ENCODE measurements at regions not wholly inside any gene's neighbourhood (a gene's known extent, or its start where the extent isn't known, plus 50 kb on each side); places are given as distances from the start of the nearest gene placed in this dataset.

DNA sequence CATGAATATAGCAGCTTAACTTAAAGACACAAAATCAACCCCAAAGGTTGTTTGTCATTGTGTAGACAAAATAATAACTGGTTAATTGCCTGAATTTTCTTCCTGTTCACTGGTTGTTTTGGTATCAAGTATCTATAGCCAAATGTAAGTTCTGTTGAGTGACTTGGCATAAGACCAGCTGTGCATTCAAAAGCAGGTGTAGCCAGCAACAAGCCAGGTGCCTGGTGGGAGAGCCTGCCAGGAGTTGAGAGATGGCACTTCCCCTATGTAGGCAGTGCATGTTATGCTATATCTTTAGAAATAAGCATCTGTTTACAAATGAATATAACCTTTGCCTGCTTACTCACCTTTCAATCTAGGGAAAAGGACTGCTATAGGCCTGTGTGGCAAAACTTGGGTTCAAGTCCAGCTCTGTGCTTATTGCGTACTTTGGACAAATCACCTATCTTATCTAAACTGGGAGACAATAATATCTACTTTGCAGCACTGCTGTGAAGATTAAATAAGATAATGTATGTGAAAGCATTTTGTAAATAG lies 84.9 kb upstream of the TBL1XR1 start:
- no peaks in the 10 kb centered on the region for H3K27me3 ChIP-seq (replicated peaks in 1 of 7)
- H3K4me1 ChIP-seq: peaks cover 6 to 41% (median 29%) of the 10 kb centered on the region in 6 donors
- intact Hi-C loops (cut with DNase I; ENCODE audit: low total_unique reads): no loop called here
- TF ChIP-seq, protein P1, sequence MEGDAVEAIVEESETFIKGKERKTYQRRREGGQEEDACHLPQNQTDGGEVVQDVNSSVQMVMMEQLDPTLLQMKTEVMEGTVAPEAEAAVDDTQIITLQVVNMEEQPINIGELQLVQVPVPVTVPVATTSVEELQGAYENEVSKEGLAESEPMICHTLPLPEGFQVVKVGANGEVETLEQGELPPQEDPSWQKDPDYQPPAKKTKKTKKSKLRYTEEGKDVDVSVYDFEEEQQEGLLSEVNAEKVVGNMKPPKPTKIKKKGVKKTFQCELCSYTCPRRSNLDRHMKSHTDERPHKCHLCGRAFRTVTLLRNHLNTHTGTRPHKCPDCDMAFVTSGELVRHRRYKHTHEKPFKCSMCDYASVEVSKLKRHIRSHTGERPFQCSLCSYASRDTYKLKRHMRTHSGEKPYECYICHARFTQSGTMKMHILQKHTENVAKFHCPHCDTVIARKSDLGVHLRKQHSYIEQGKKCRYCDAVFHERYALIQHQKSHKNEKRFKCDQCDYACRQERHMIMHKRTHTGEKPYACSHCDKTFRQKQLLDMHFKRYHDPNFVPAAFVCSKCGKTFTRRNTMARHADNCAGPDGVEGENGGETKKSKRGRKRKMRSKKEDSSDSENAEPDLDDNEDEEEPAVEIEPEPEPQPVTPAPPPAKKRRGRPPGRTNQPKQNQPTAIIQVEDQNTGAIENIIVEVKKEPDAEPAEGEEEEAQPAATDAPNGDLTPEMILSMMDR (IDR thresholded peaks at IDR 0.05 in 8 of 11, conservative IDR thresholded peaks at IDR 0.05 in 3 of 11): no peak
- TF ChIP-seq POLR2AphosphoS5 (IDR thresholded peaks at IDR 0.05): no peak
- no peak for TF ChIP-seq POLR2A (IDR thresholded peaks at IDR 0.05)
- H3K36me3 ChIP-seq: no peaks in the 10 kb centered on the region
- H3K4me3 ChIP-seq: no peak overlapping the region
- peaks cover 0 to 6% (median 0%) of the 10 kb centered on the region in 8 donors for H3K9me3 ChIP-seq
- DNase-seq: no peak
- 91 to 100% (median 95%) methylated on average over 1 of the region's 1 CpG for WGBS, 5 donors
- H3K27ac ChIP-seq: peak overlapping the region in 4 of 8 donors; percentile 29 to 59 (median 50)

DNA sequence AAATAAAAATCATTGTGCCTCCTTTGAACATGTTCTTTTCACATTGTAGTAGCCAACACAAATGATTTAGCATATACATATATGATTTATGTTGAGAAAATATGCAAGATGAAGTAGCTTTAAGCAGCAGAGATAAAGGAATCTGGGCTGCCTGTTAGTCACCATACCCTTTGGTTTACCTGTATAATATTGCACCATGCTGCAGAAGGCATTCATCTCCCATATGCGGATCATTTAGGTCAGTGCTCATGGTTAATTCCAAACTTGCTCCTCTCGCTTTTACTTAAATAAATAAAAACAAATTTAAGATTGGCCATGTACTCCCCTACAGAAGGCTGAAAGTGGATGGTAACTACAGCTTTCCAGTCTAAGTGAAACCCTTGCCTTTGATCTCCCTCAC lies 86.7 kb upstream of the TBL1XR1 start:
- peaks cover 0 to 6% (median 0%) of the 10 kb centered on the region in 8 donors for H3K9me3 ChIP-seq
- 78 to 92% (median 87%) methylated on average over 2 of the region's 2 CpGs for WGBS, 5 donors
- DNase-seq: no peak
- peak overlapping the region in 4 of 8 donors; percentile 6 to 59 (median 35) for H3K27ac ChIP-seq
- TF ChIP-seq POLR2A (IDR thresholded peaks at IDR 0.05) (no peak), POLR2AphosphoS5 (IDR thresholded peaks at IDR 0.05) (no peak)
- TF ChIP-seq, protein P1 (IDR thresholded peaks at IDR 0.05 in 8 of 11, conservative IDR thresholded peaks at IDR 0.05 in 3 of 11): no peak
- H3K4me1 ChIP-seq: peaks cover 6 to 41% (median 29%) of the 10 kb centered on the region in 6 donors
- no peak overlapping the region for H3K4me3 ChIP-seq
- no peaks in the 10 kb centered on the region for H3K27me3 ChIP-seq (replicated peaks in 1 of 7)
- no peaks in the 10 kb centered on the region for H3K36me3 ChIP-seq
- intact Hi-C loops (cut with DNase I; ENCODE audit: low total_unique reads): no loop called here

DNA sequence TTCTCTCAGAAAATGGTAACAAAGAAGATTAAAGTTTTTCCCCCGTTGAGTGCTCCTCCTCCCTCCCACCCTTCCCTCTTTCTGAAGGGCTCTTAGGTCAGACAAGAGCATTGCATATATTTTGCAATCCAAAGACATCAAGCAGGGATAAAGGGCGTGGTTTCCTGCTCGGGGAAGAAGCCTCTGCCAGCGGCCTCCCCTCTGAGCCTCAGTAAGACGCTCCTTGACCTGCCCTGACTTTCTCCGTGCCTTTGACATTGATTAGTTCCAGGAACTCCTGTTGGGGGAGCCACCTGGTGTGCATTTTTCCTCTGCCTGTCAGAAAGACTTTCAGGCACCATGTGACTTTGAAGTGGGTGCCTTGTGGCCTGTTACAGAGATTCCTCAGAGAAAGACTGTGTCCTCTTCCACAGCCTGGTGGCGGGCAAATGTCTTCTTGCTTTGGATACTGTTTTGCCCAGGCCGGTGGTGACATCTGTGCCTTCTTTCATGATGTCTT lies 87.2 kb upstream of the TBL1XR1 start:
- 36 to 53% (median 43%) methylated on average over 8 of the region's 8 CpGs for WGBS, 5 donors
- no peak for DNase-seq
- peak overlapping the region in 6 of 8 donors; percentile 6 to 59 (median 34) for H3K27ac ChIP-seq

DNA sequence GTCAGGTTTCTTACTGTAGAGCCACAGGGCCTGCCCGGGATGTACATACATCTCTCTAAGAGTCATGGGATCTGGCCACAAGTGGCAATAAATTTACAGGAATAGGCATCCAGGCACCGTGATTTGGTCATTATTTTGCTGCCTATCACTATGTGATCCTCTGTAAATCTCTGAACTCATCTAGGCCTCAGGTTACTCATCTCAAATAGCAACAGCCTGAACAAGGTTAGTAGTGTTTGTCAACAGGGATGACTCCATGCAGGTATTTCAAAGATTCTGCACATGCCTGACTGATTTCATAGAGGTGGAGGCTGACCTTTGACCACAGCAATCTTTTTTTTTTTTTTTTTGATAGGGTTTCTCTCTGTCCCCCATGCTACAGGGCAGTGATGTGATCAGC lies 88.8 kb upstream of the TBL1XR1 start:
- 83 to 97% (median 92%) methylated on average over 2 of the region's 2 CpGs for WGBS, 5 donors
- no peak overlapping the region for H3K4me3 ChIP-seq
- H3K4me1 ChIP-seq: peaks cover 6 to 37% (median 25%) of the 10 kb centered on the region in 6 donors
- TF ChIP-seq, protein P1 (IDR thresholded peaks at IDR 0.05 in 8 of 11, conservative IDR thresholded peaks at IDR 0.05 in 3 of 11): no peak
- TF ChIP-seq POLR2AphosphoS5 (IDR thresholded peaks at IDR 0.05): no peak
- TF ChIP-seq POLR2A (IDR thresholded peaks at IDR 0.05): no peak
- peaks cover 0 to 3% (median 0%) of the 10 kb centered on the region in 8 donors for H3K9me3 ChIP-seq
- H3K27ac ChIP-seq: no peak overlapping the region
- no peaks in the 10 kb centered on the region for H3K36me3 ChIP-seq
- no peak for DNase-seq
- no peaks in the 10 kb centered on the region for H3K27me3 ChIP-seq (replicated peaks in 1 of 7)
- intact Hi-C loops (cut with DNase I; ENCODE audit: low total_unique reads): no loop called here

More for the DNA sequence above, 87.2 kb upstream of the TBL1XR1 start:
- H3K27me3 ChIP-seq (replicated peaks in 1 of 7): no peaks in the 10 kb centered on the region
- intact Hi-C loops (cut with DNase I; ENCODE audit: low total_unique reads): no loop called here
- TF ChIP-seq POLR2AphosphoS5 (IDR thresholded peaks at IDR 0.05) (no peak), POLR2A (IDR thresholded peaks at IDR 0.05) (no peak)
- TF ChIP-seq, protein P1 (IDR thresholded peaks at IDR 0.05 in 8 of 11, conservative IDR thresholded peaks at IDR 0.05 in 3 of 11): no peak
- H3K4me3 ChIP-seq: no peak overlapping the region
- no peaks in the 10 kb centered on the region for H3K36me3 ChIP-seq
- peaks cover 0 to 6% (median 0%) of the 10 kb centered on the region in 8 donors for H3K9me3 ChIP-seq
- peaks cover 6 to 38% (median 29%) of the 10 kb centered on the region in 6 donors for H3K4me1 ChIP-seq

Data from spleen (tissue), 11 donors.